ENCODE measurements at regions not wholly inside any gene's neighbourhood (a gene's known extent, or its start where the extent isn't known, plus 50 kb on each side); places are given as distances from the start of the nearest gene placed in this dataset.

DNA sequence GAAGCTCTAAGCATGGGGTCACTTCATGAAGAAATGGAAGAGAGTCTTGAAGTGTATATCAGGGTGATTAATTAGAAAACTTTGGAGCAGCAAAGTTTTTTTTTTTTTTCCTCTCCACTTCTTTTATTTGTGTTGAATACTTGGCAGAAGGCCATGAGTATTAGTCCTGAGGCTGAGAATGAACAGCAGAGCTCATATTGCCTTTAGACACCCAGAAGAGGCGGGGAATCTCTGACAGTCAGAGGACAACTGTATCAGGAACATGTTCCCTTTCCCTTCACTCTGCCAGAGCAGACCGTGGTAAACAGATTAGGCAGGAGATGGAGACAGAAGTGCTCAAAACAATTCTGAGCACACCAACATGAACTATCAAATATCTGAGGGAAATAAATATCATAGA lies 300.9 kb downstream of the FAM47A start:
- TF ChIP-seq, protein P1, sequence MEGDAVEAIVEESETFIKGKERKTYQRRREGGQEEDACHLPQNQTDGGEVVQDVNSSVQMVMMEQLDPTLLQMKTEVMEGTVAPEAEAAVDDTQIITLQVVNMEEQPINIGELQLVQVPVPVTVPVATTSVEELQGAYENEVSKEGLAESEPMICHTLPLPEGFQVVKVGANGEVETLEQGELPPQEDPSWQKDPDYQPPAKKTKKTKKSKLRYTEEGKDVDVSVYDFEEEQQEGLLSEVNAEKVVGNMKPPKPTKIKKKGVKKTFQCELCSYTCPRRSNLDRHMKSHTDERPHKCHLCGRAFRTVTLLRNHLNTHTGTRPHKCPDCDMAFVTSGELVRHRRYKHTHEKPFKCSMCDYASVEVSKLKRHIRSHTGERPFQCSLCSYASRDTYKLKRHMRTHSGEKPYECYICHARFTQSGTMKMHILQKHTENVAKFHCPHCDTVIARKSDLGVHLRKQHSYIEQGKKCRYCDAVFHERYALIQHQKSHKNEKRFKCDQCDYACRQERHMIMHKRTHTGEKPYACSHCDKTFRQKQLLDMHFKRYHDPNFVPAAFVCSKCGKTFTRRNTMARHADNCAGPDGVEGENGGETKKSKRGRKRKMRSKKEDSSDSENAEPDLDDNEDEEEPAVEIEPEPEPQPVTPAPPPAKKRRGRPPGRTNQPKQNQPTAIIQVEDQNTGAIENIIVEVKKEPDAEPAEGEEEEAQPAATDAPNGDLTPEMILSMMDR (IDR thresholded peaks at IDR 0.05) = no peak
- TF ChIP-seq, protein P2, sequence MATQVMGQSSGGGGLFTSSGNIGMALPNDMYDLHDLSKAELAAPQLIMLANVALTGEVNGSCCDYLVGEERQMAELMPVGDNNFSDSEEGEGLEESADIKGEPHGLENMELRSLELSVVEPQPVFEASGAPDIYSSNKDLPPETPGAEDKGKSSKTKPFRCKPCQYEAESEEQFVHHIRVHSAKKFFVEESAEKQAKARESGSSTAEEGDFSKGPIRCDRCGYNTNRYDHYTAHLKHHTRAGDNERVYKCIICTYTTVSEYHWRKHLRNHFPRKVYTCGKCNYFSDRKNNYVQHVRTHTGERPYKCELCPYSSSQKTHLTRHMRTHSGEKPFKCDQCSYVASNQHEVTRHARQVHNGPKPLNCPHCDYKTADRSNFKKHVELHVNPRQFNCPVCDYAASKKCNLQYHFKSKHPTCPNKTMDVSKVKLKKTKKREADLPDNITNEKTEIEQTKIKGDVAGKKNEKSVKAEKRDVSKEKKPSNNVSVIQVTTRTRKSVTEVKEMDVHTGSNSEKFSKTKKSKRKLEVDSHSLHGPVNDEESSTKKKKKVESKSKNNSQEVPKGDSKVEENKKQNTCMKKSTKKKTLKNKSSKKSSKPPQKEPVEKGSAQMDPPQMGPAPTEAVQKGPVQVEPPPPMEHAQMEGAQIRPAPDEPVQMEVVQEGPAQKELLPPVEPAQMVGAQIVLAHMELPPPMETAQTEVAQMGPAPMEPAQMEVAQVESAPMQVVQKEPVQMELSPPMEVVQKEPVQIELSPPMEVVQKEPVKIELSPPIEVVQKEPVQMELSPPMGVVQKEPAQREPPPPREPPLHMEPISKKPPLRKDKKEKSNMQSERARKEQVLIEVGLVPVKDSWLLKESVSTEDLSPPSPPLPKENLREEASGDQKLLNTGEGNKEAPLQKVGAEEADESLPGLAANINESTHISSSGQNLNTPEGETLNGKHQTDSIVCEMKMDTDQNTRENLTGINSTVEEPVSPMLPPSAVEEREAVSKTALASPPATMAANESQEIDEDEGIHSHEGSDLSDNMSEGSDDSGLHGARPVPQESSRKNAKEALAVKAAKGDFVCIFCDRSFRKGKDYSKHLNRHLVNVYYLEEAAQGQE (IDR thresholded peaks at IDR 0.05; ENCODE audit: insufficient read depth in 1 of 2, low read depth in 2 of 2, low read length in 1 of 2) = no peak
- no peak for TF ChIP-seq SIN3A (IDR thresholded peaks at IDR 0.05; ENCODE audit: borderline replicate concordance, insufficient read depth, low read depth, low read length)
- no peak for TF ChIP-seq POLR2AphosphoS5 (IDR thresholded peaks at IDR 0.05; ENCODE audit: low read depth, low read length)
